ENCODE measurements at regions not wholly inside any gene's neighbourhood (a gene's known extent, or its start where the extent isn't known, plus 50 kb on each side); places are given as distances from the start of the nearest gene placed in this dataset.

DNA sequence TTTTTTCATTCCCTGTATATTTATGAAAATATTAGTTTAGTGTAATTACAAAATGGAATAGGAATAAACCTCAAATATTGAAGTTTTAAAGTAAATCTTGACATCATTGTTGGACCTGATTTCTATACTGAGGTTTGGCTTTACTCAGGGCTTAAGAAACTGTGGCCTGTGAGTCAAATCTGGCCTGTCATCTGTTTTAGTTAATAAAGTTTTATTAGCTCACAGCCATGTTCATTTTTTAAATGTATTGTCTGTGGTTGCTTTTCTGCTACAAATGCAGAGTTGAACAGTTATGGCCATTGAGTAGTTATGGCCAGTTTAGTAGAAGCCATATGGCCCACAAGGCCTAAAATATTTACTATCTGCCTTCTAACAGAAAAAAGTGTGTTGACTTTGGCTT, 80.7 kb downstream of the DIPK2A start:
- DNase-seq (ENCODE audit: low spot score in 2 of 2) = no peak
- Mint-ChIP-seq H3K27ac (no peak overlapping the region), H3K36me3 (no peaks in the 10 kb centered on the region), H3K4me3 (no peak overlapping the region), H3K27me3 (no peaks in the 10 kb centered on the region), H3K9me3 (no peaks in the 10 kb centered on the region), H3K4me1 (no peaks in the 10 kb centered on the region)
- no peak for ATAC-seq (ENCODE audit: low read depth)

DNA sequence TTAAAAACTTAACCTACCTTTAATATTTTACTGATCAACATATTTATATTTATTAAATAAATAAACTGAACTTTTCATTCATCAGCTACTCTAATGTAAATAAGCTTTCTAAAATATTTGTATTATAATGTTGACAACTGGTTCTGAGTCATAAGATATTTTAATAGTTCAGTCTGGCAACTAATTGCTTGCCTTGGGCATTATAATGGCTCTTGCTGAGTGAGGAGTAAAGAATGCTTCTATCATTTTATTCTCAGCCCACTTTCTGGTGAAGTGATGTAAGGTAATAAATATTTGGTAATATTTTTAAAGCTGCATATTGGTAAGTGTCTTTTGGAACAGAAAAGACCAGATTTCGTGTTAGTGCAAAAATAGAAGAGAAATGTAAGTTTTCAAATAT, 81.5 kb downstream of the DIPK2A start:
- no peaks in the 10 kb centered on the region for H3K36me3 Mint-ChIP-seq
- H3K27ac Mint-ChIP-seq = no peak overlapping the region
- ATAC-seq (ENCODE audit: low read depth) = no peak
- no peak overlapping the region for H3K4me3 Mint-ChIP-seq
- no peaks in the 10 kb centered on the region for H3K9me3 Mint-ChIP-seq
- no peaks in the 10 kb centered on the region for H3K27me3 Mint-ChIP-seq
- no peaks in the 10 kb centered on the region for H3K4me1 Mint-ChIP-seq
- no peak for DNase-seq (ENCODE audit: low spot score in 2 of 2)

DNA sequence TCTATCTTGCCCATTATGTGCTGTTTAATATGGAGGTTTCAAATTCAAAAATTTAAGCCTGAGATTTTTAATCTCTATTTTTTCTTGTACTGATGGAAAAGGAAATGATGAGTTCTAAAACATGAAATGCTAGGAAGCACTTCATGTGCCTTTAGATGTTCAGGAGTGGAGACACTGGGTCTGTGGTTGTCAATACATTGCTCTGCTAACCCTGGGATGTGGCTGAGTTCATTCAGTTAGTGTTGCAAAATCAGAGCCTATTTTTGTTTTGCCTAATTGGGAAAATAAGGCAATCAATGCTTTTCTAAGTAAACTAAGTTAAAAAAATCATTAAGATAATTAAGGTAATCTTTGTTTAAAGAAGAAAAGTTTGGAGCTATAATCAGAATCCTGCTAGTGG, 83.1 kb downstream of the DIPK2A start:
- ATAC-seq (ENCODE audit: low read depth) (no peak), DNase-seq (ENCODE audit: low spot score in 2 of 2) (no peak)
- no peak overlapping the region for H3K27ac Mint-ChIP-seq
- no peak overlapping the region for H3K4me3 Mint-ChIP-seq
- no peaks in the 10 kb centered on the region for H3K27me3 Mint-ChIP-seq
- H3K4me1 Mint-ChIP-seq = no peaks in the 10 kb centered on the region
- no peaks in the 10 kb centered on the region for H3K36me3 Mint-ChIP-seq
- no peaks in the 10 kb centered on the region for H3K9me3 Mint-ChIP-seq

DNA sequence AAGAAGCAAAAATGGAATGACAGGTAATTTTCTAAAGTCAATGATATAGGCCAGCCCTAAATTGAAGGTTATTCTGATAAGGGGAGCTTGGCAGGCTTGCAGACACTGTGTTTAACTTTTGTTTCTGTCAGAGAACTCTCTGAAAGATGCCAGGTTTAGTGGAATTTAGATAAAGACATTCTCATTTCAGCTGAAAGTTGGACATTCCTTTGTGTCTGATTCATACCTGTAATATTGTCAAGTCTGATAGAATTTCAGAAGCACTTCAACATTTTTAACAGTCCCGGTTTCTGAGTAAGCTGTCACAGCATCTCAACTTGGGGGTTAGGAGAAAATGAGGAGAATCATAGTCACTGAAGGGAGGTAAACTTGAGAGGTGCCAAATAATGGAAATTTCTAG, 84.0 kb downstream of the DIPK2A start:
- Mint-ChIP-seq H3K4me3 (no peak overlapping the region), H3K27me3 (no peaks in the 10 kb centered on the region), H3K9me3 (no peaks in the 10 kb centered on the region), H3K27ac (no peak overlapping the region), H3K36me3 (no peaks in the 10 kb centered on the region), H3K4me1 (no peaks in the 10 kb centered on the region)
- ATAC-seq (ENCODE audit: low read depth) (no peak), DNase-seq (ENCODE audit: low spot score in 2 of 2) (no peak)

DNA sequence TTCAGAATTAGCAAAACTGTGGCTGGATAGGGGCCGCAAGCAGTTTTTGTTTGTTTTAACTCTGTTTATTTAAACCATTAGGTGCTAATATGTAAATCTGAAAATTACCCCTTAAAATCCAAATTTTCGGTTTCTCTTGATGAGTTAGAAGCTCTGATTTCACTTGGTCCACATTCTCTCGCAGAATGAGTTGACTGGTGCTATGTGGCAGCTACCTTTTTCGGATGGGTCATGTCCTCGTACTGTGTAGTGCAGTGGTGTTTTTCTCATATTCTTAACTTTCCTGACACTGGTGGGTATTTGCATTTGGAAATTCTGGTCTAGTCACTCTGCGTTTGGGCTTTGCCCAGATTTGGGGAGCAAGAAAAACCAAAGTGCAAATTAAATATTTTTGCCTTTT, 87.1 kb downstream of the DIPK2A start:
- no peaks in the 10 kb centered on the region for H3K36me3 Mint-ChIP-seq
- H3K9me3 Mint-ChIP-seq = no peaks in the 10 kb centered on the region
- no peaks in the 10 kb centered on the region for H3K27me3 Mint-ChIP-seq
- no peak overlapping the region for H3K4me3 Mint-ChIP-seq
- DNase-seq (ENCODE audit: low spot score in 2 of 2) = no peak
- no peaks in the 10 kb centered on the region for H3K4me1 Mint-ChIP-seq
- H3K27ac Mint-ChIP-seq = no peak overlapping the region
- ATAC-seq (ENCODE audit: low read depth) = no peak

DNA sequence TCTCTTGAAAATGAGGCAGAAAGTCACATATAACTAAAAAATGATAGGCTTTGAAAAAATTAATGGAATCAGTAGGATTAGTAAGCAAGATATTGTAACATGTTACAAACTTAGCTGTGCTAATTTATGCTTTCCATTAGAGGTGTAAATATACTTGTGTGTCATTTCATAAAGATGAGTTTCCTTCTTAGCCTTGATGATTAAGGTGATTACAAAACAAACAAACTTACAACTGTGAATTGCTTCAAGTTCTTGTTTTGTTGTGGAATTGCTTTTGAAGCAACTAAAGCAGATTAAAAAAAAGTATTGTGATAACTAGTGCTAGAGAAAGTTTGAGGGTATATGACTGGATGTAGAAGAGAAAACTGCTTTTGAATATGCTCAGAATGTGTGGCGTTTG, 87.9 kb downstream of the DIPK2A start:
- H3K4me1 Mint-ChIP-seq = no peaks in the 10 kb centered on the region
- ATAC-seq (ENCODE audit: low read depth) (no peak), DNase-seq (ENCODE audit: low spot score in 2 of 2) (no peak)
- H3K4me3 Mint-ChIP-seq = no peak overlapping the region
- no peaks in the 10 kb centered on the region for H3K36me3 Mint-ChIP-seq
- H3K27me3 Mint-ChIP-seq = no peaks in the 10 kb centered on the region
- H3K9me3 Mint-ChIP-seq = no peaks in the 10 kb centered on the region
- no peak overlapping the region for H3K27ac Mint-ChIP-seq

DNA sequence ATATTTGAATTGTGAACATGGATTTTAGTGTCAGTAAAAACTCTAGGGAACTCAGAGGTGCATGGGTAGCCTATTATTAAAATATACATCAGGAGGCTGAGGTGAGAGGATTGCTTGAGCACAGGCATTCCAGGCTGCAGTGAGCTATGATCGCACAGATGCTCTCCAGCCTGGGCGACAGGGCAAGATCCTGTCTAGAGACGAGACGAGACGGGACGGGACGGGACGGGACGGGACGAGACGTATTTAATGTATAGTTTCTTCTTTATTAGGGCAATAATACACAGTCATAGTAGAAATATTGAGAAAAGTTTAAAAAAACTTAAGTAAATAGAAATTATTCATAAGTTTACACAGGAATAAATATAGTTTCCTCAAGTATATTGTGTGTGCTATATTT, 89.3 kb downstream of the DIPK2A start:
- ATAC-seq (ENCODE audit: low read depth) (no peak), DNase-seq (ENCODE audit: low spot score in 2 of 2) (no peak)
- H3K4me3 Mint-ChIP-seq = no peak overlapping the region
- no peaks in the 10 kb centered on the region for H3K9me3 Mint-ChIP-seq
- H3K27me3 Mint-ChIP-seq = no peaks in the 10 kb centered on the region
- no peak overlapping the region for H3K27ac Mint-ChIP-seq
- no peaks in the 10 kb centered on the region for H3K36me3 Mint-ChIP-seq
- H3K4me1 Mint-ChIP-seq = no peaks in the 10 kb centered on the region

DNA sequence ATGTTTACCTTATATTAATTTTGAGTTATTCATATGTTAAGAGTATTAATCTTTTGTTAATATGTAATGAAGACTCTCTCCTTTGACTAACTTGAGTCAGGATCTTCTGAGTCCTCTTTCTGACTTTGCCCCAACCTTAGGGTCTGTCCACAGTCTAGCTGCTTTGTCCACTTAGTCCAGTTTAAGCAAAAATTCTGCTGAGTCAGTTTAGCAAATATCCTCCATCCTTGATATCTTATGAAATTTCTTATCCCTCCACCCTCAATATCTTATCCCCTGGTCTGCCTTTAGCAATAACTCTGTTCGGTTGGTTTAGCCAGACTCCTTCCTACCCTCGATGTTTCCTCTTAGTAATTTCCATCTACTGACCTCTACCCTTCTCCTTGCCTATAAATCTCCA, 91.7 kb downstream of the DIPK2A start:
- Mint-ChIP-seq H3K9me3 (no peaks in the 10 kb centered on the region), H3K36me3 (no peaks in the 10 kb centered on the region), H3K4me1 (no peaks in the 10 kb centered on the region), H3K27ac (no peak overlapping the region), H3K27me3 (peaks cover 4% of the 10 kb centered on the region), H3K4me3 (no peak overlapping the region)
- DNase-seq (ENCODE audit: low spot score in 2 of 2) (no peak), ATAC-seq (ENCODE audit: low read depth) (no peak)

DNA sequence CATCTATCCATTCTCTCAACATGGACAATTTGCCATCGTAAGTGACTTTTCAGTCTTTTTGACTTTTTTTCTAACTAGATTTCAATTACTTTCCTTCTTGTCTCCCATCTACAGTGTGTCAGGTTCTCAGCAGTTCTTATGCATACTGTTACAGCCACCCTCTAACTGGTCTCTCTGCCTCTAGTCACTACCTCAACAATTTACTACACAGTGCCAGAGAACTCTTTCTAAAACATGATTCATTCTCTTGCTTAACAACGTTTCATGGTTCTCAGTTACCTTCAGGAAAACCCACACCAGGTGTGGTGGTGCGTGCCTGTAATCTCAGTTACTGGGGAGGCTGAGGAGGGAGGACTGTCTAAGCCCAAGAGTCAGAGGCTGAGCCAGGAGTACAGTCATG, 95.4 kb downstream of the DIPK2A start:
- peaks cover 6% of the 10 kb centered on the region for H3K27me3 Mint-ChIP-seq
- peaks cover 1% of the 10 kb centered on the region for H3K36me3 Mint-ChIP-seq
- ATAC-seq (ENCODE audit: low read depth) = no peak
- H3K27ac Mint-ChIP-seq = no peak overlapping the region
- H3K9me3 Mint-ChIP-seq = peaks cover 11% of the 10 kb centered on the region
- no peak overlapping the region for H3K4me3 Mint-ChIP-seq
- DNase-seq (ENCODE audit: low spot score in 2 of 2) = no peak
- no peaks in the 10 kb centered on the region for H3K4me1 Mint-ChIP-seq

DNA sequence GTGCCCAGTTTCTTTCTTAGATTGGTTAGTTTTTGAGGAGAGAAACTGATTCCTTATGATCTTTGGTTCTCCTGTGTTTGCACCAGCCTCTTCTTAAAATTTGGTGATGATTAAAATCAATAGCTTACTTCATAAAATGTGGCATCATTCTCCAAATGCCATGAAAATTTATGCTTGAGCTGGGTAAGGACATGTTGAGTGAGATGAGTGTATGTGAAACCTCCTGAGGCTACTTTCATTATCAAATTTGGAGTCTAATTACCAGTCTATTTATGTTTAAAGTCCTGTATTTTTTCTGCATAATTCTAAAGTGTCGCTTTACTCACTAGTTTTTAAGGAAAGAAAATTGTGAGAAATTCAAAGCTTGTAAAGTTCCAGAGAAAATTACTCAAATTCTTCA, 102.1 kb downstream of the DIPK2A start:
- H3K9me3 Mint-ChIP-seq = peaks cover 13% of the 10 kb centered on the region
- H3K27me3 Mint-ChIP-seq = peaks cover 4% of the 10 kb centered on the region
- no peaks in the 10 kb centered on the region for H3K4me1 Mint-ChIP-seq
- H3K4me3 Mint-ChIP-seq = no peak overlapping the region
- H3K36me3 Mint-ChIP-seq = peaks cover 4% of the 10 kb centered on the region
- DNase-seq (ENCODE audit: low spot score in 2 of 2) = no peak
- H3K27ac Mint-ChIP-seq = no peak overlapping the region
- no peak for ATAC-seq (ENCODE audit: low read depth)

DNA sequence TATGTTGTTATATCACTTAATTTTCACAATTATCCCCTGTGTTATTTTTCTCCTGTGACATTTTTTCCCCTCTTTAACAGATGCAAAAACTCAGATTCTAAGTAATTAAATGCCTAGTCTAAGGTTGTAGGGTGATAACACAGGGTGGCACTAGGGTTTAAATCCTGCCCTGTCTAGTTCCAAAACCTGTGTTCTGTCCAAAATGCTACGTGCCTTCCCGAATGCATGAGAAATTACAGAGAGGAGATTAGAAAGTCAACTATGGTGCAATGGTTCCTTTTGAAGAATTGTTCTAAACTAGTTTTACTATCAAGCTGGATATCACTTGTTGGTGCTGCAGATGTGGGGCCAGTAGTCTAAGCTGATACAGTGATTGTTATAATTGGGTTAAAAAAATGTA, 108.0 kb downstream of the DIPK2A start:
- ATAC-seq (ENCODE audit: low read depth) (no peak), DNase-seq (ENCODE audit: low spot score in 2 of 2) (no peak)
- H3K4me1 Mint-ChIP-seq = no peaks in the 10 kb centered on the region
- no peak overlapping the region for H3K4me3 Mint-ChIP-seq
- peaks cover 1% of the 10 kb centered on the region for H3K36me3 Mint-ChIP-seq
- peaks cover 7% of the 10 kb centered on the region for H3K27me3 Mint-ChIP-seq
- H3K9me3 Mint-ChIP-seq = peaks cover 1% of the 10 kb centered on the region
- H3K27ac Mint-ChIP-seq = no peak overlapping the region

DNA sequence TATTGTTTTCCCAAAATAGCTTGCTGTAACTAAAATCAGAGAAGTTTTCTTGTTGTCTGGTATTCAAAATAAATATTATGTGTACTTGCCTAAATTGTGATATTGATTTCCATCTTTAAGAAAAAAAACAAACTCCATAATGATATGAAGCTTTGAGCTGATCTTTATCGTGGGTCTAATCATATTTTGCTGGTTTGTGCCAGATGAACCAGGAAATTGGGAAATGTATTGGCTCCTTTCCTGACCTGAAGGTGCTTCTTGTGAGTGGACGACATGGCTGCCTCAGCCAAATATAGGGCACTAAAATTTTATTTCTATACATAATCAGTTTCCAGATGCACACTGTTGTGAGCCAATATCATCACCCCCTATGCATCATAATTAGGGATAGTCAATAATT, 113.3 kb downstream of the DIPK2A start:
- Mint-ChIP-seq H3K27me3 (peaks cover 2% of the 10 kb centered on the region), H3K4me3 (no peak overlapping the region), H3K4me1 (no peaks in the 10 kb centered on the region), H3K9me3 (no peaks in the 10 kb centered on the region), H3K36me3 (no peaks in the 10 kb centered on the region), H3K27ac (no peak overlapping the region)
- no peak for DNase-seq (ENCODE audit: low spot score in 2 of 2)
- ATAC-seq (ENCODE audit: low read depth) = no peak

DNA sequence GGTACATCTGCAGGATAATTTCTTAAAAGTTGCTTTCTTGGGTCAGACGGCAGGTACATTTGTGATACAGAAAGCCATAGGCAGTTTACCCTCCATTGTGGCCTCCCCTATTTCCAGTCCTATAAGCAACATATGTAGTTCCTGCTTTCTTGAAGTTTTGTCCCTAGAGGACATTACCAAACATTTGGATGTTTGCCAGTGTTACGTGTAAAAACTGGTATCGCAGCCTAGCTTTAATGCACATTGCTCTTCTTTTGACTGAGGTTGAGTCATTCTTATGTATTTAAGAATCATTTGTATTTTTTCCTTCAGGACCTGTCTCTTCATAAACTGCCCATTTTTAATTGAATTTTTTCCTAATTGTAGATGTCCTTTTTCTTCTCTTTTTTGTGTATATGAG, 114.3 kb downstream of the DIPK2A start:
- ATAC-seq (ENCODE audit: low read depth) = no peak
- no peaks in the 10 kb centered on the region for H3K9me3 Mint-ChIP-seq
- peaks cover 2% of the 10 kb centered on the region for H3K27me3 Mint-ChIP-seq
- no peak for DNase-seq (ENCODE audit: low spot score in 2 of 2)
- no peak overlapping the region for H3K27ac Mint-ChIP-seq
- H3K4me1 Mint-ChIP-seq = no peaks in the 10 kb centered on the region
- no peaks in the 10 kb centered on the region for H3K36me3 Mint-ChIP-seq
- H3K4me3 Mint-ChIP-seq = no peak overlapping the region

DNA sequence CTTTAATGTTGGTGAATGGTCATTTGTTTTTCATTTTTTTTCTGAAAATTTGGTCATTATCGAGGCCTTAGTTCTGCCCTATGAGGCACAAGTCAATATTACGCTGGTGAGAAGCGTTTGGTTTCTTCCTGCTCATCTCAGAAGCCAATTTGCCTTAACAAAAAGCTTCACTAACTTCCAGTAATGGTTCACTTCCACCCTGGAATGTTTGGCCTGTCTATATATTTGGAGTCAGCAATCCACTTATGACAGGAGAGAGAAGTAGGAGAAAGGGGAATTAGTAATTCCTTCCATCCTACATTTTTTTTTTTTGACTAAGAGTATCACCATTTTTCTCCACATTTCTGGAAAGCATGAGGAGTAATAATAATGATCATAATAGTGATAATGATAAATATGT, 124.4 kb downstream of the DIPK2A start:
- no peaks in the 10 kb centered on the region for H3K36me3 Mint-ChIP-seq
- H3K9me3 Mint-ChIP-seq = no peaks in the 10 kb centered on the region
- no peak for ATAC-seq (ENCODE audit: low read depth)
- no peak overlapping the region for H3K27ac Mint-ChIP-seq
- no peak for DNase-seq (ENCODE audit: low spot score in 2 of 2)
- H3K4me3 Mint-ChIP-seq = no peak overlapping the region
- H3K27me3 Mint-ChIP-seq = peaks cover 7% of the 10 kb centered on the region
- H3K4me1 Mint-ChIP-seq = no peaks in the 10 kb centered on the region

DNA sequence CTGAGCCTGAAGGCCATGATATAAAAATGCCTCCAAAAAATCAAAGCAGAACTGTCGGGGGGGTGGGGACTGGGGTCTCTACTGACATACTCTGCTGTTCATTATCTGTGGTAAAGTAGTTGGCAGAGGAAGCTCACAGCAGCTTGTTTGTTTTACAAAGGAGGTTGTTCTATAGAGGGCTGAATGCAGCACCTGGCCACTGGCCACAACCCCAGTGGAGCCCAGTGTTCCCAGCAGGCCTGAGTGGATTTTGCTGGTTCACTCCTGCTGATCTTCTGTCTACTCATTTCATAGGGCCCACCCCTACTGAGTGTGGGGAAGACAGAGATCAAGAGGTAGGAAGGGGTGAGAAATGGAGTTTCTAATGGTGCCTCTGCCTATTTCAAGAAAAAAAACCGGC, 125.5 kb downstream of the DIPK2A start:
- Mint-ChIP-seq H3K36me3 (no peaks in the 10 kb centered on the region), H3K4me1 (no peaks in the 10 kb centered on the region), H3K27me3 (peaks cover 9% of the 10 kb centered on the region), H3K9me3 (no peaks in the 10 kb centered on the region), H3K4me3 (no peak overlapping the region), H3K27ac (no peak overlapping the region)
- no peak for ATAC-seq (ENCODE audit: low read depth)
- no peak for DNase-seq (ENCODE audit: low spot score in 2 of 2)

DNA sequence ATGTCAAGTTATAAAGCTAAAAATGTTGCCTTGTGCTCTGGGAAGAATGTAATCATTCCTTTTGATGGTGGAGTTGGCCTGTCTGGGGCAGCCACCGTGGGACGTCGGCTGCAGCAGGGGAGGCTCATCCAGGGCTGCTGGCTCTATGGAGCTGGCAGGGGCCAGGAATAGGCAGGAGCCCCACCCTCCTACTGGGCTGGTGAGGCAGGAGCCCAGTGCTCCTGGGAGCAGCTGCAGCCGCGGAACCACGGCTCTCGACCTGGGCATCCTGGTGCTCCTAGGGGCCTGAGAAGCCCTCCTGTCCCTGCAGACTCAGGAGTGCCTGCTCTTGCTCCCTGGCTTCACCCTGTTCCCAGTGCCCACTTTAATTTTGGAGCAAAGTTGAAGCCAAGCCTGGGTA, 127.1 kb downstream of the DIPK2A start:
- Mint-ChIP-seq H3K27ac (no peak overlapping the region), H3K36me3 (no peaks in the 10 kb centered on the region), H3K9me3 (no peaks in the 10 kb centered on the region), H3K4me1 (no peaks in the 10 kb centered on the region), H3K27me3 (peaks cover 9% of the 10 kb centered on the region), H3K4me3 (no peak overlapping the region)
- DNase-seq (ENCODE audit: low spot score in 2 of 2) (no peak), ATAC-seq (ENCODE audit: low read depth) (no peak)
